BLaER1 treated with 17β-estradiol and CSF1 and Interleukin-3, amounts not matched to agents 10 nM and 100 nM (cell line): ENCODE measurements at regions not wholly inside any gene's neighbourhood (a gene's known extent, or its start where the extent isn't known, plus 50 kb on each side); places are given as distances from the start of the nearest gene placed in this dataset.
"Not testable (repeated sequence)": the region's sequence is repeated elsewhere in the genome, so short reads cannot be mapped to it uniquely, and the experiment has no call there.

Experiments used
- H3K27ac ChIP-seq, 11 experiments: shearing (Covaris generic); formaldehyde crosslinking; 2 replicates each; pipeline ENCODE4 v1.8.1; 2022
- H3K27me3 ChIP-seq, 11 experiments: shearing (Covaris generic); formaldehyde crosslinking; 2 replicates each; pipeline ENCODE4 v1.8.1; 2022
- H3K36me3 ChIP-seq, 11 experiments: shearing (Covaris generic); formaldehyde crosslinking; 2 replicates each; pipeline ENCODE4 v1.8.1; 2022
- H3K4me1 ChIP-seq, 10 experiments: shearing (Covaris generic); formaldehyde crosslinking; 2 replicates each; pipeline ENCODE4 v1.8.1; 2022
- H3K4me2 ChIP-seq, 11 experiments: shearing (Covaris generic); formaldehyde crosslinking; 2 replicates each; pipeline ENCODE4 v1.8.1; 2022
- H3K4me3 ChIP-seq, 10 experiments: shearing (Covaris generic); formaldehyde crosslinking; 2 replicates each; pipeline ENCODE4 v1.8.1; 2022
- H3K9ac ChIP-seq, 11 experiments: shearing (Covaris generic); formaldehyde crosslinking; 2 replicates each; pipeline ENCODE4 v1.8.1; 2022
- H3K9me3 ChIP-seq, 11 experiments: shearing (Covaris generic); formaldehyde crosslinking; replicated peaks in 1 of 11; 2 replicates each; pipeline ENCODE4 v1.8.1; 2022
- H4K20me1 ChIP-seq, 11 experiments: shearing (Covaris generic); formaldehyde crosslinking; 2 replicates each; pipeline ENCODE4 v1.8.1; 2022
- Cebpa-rat ChIP-seq, 11 experiments: shearing (Covaris generic); IDR thresholded peaks; 2 replicates each; pipeline ENCODE4 v1.8.1; 2022

DNA sequence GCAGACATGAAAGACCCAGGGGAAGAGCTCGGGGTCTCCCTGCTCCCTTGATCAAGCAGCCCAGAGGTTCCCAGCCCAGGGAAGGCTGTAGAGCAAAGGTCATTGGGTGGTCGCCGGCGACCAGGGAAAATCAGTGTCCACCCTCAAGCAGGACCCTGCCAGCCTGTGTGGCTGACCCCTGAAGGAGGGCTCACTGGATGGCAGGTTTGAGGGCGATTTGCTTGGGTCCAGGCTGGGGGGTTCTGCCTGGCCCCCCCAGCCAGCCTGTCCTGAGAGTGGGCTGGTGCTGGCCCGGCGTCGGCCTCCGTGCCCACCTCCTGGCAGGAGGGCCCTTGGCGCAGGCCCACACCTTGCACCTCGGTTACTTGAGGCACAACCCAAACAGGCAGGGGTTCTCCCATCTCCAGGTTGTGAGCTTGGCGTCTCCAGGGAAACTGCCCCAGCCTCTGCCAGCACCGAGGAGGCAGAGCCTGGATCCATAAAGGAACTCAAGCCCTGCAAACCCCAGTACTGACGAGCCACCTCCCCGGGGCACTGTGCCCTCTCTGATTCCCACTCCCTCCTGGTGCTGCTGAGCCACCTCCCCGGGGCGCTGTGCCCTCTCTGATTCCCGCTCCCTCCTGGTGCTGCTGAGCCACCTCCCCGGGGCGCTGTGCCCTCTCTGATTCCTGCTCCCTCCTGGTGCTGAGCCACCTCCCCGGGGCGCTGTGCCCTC is 329.0 kb upstream of the SFSWAP start:
- H3K27me3 ChIP-seq = peaks cover 0 to 2% (median 0%) of the 10 kb centered on the region in 11 experiments; a peak in 2 of 22 replicates
- H3K36me3 ChIP-seq = no peaks in the 10 kb centered on the region
- no peak overlapping the region for H3K9ac ChIP-seq
- no peak overlapping the region for H3K4me3 ChIP-seq
- no peaks in the 10 kb centered on the region for H3K9me3 ChIP-seq
- H4K20me1 ChIP-seq = peaks cover 0 to 18% (median 0%) of the 10 kb centered on the region in 11 experiments; a peak in 2 of 22 replicates
- no peak overlapping the region for H3K27ac ChIP-seq
- no peak overlapping the region for H3K4me2 ChIP-seq
- H3K4me1 ChIP-seq = peaks cover 0 to 26% (median 7%) of the 10 kb centered on the region in 10 experiments; a peak in 12 of 20 replicates
- no peak for TF ChIP-seq Cebpa-rat (IDR thresholded peaks at IDR 0.05)

DNA sequence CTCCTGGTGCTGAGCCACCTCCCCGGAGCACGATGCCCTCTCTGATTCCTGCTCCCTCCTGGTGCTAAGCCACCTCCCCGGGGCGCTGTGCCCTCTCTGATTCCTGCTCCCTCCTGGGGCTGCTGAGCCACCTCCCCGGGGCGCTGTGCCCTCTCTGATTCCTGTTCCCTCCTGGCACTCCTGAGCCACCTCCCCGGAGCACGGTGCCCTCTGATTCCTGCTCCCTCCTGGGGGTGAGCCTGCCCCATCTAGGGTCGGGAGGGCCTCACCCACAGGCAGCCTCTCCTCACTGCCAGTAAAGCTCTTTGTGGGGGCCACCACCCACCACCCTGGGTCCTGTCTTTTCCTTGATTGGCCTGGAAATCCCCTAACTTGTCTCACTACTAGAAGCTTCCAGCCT is 327.6 kb upstream of the SFSWAP start:
- Histone ChIP-seq H3K4me1 (peaks cover 12 to 40% (median 21%) of the 10 kb centered on the region in 10 experiments), H3K27ac (no peak overlapping the region), H3K36me3 (no peaks in the 10 kb centered on the region), H4K20me1 (peaks cover 0 to 18% (median 0%) of the 10 kb centered on the region in 11 experiments; a peak in 4 of 22 replicates), H3K9me3 (no peaks in the 10 kb centered on the region), H3K4me3 (no peak overlapping the region), H3K9ac (no peak overlapping the region), H3K27me3 (peaks cover 0 to 7% (median 0%) of the 10 kb centered on the region in 11 experiments; a peak in 2 of 22 replicates), H3K4me2 (no peak overlapping the region)
- no peak for TF ChIP-seq Cebpa-rat (IDR thresholded peaks at IDR 0.05)

GRCh38 chr12:131383741-131384543 is 326.9 kb upstream of the SFSWAP start:
- Histone ChIP-seq H3K36me3 (no peaks in the 10 kb centered on the region), H3K4me1 (peaks cover 12 to 40% (median 23%) of the 10 kb centered on the region in 10 experiments), H3K27me3 (peaks cover 0 to 7% (median 0%) of the 10 kb centered on the region in 11 experiments; a peak in 2 of 22 replicates), H3K9me3 (no peaks in the 10 kb centered on the region), H3K4me2 (no peak overlapping the region), H3K9ac (no peak overlapping the region), H3K4me3 (no peak overlapping the region), H3K27ac (no peak overlapping the region), H4K20me1 (peaks cover 0 to 18% (median 0%) of the 10 kb centered on the region in 11 experiments; a peak in 4 of 22 replicates)
- TF ChIP-seq Cebpa-rat (IDR thresholded peaks at IDR 0.05) = no peak

- Histone ChIP-seq H3K9ac (no peak overlapping the region), H4K20me1 (peaks cover 0 to 18% (median 0%) of the 10 kb centered on the region in 11 experiments; a peak in 4 of 22 replicates), H3K4me1 (peaks cover 12 to 35% (median 21%) of the 10 kb centered on the region in 10 experiments), H3K4me2 (no peak overlapping the region), H3K36me3 (no peaks in the 10 kb centered on the region), H3K4me3 (no peak overlapping the region), H3K27me3 (peaks cover 0 to 7% (median 0%) of the 10 kb centered on the region in 11 experiments; a peak in 2 of 22 replicates), H3K9me3 (no peaks in the 10 kb centered on the region), H3K27ac (no peak overlapping the region)
- TF ChIP-seq Cebpa-rat (IDR thresholded peaks at IDR 0.05) = no peak
These were observed 326.4 kb upstream of the SFSWAP start for GRCh38 chr12:131384544-131384855.

GRCh38 chr12:131385313-131386166 is 325.4 kb upstream of the SFSWAP start:
- Histone ChIP-seq H3K4me2 (no peak overlapping the region), H3K9ac (no peak overlapping the region), H3K36me3 (no peaks in the 10 kb centered on the region), H3K4me1 (peaks cover 12 to 29% (median 19%) of the 10 kb centered on the region in 10 experiments), H3K27ac (no peak overlapping the region), H3K4me3 (no peak overlapping the region), H3K9me3 (no peaks in the 10 kb centered on the region), H4K20me1 (peaks cover 0 to 18% (median 0%) of the 10 kb centered on the region in 11 experiments; a peak in 4 of 22 replicates), H3K27me3 (peaks cover 0 to 7% (median 0%) of the 10 kb centered on the region in 11 experiments; a peak in 2 of 22 replicates)
- no peak for TF ChIP-seq Cebpa-rat (IDR thresholded peaks at IDR 0.05)

- TF ChIP-seq Cebpa-rat (IDR thresholded peaks at IDR 0.05) = no peak
- Histone ChIP-seq H3K9ac (no peak overlapping the region), H3K4me2 (no peak overlapping the region), H3K9me3 (no peaks in the 10 kb centered on the region), H3K4me1 (peaks cover 12 to 22% (median 18%) of the 10 kb centered on the region in 10 experiments), H3K27me3 (peaks cover 0 to 7% (median 0%) of the 10 kb centered on the region in 11 experiments; a peak in 1 of 22 replicates), H3K27ac (no peak overlapping the region), H4K20me1 (peaks cover 0 to 12% (median 0%) of the 10 kb centered on the region in 11 experiments; a peak in 4 of 22 replicates), H3K4me3 (no peak overlapping the region), H3K36me3 (no peaks in the 10 kb centered on the region)
These were observed 324.7 kb upstream of the SFSWAP start for GRCh38 chr12:131386167-131386521.

DNA sequence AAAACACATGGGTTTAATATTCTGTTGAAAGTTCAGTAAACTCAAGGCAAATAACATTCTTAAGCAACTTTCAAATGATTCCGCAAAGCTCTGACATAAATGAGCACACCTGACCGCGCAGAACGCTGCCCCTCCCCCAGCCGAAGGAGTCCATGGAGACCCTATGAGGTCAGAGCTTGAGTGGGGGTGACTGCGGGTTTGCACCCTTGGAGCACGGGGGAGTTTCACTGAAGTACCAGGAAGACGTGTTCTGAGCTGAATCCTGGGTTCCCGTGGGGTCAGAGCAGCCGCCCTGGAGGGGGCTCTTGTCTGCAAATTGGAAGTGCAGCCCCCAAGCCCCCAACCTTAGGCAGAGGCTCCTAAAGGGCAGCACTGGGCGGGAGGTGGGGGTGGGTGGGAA is 324.1 kb upstream of the SFSWAP start:
- H3K27ac ChIP-seq = no peak overlapping the region
- peaks cover 0 to 12% (median 0%) of the 10 kb centered on the region in 11 experiments; a peak in 4 of 22 replicates for H4K20me1 ChIP-seq
- no peaks in the 10 kb centered on the region for H3K9me3 ChIP-seq
- no peak for TF ChIP-seq Cebpa-rat (IDR thresholded peaks at IDR 0.05)
- no peaks in the 10 kb centered on the region for H3K36me3 ChIP-seq
- H3K4me2 ChIP-seq = peak overlapping the region in 8 of 11 experiments; percentile 79 to 90 (median 85); a peak in 14 of 22 replicates
- peaks cover 12 to 22% (median 18%) of the 10 kb centered on the region in 10 experiments for H3K4me1 ChIP-seq
- H3K27me3 ChIP-seq = peaks cover 0 to 7% (median 0%) of the 10 kb centered on the region in 11 experiments; a peak in 1 of 22 replicates
- H3K4me3 ChIP-seq = no peak overlapping the region
- H3K9ac ChIP-seq = no peak overlapping the region

- TF ChIP-seq Cebpa-rat (IDR thresholded peaks at IDR 0.05) = no peak
- 0 out of 22 replicates have a peak overlapping the region, but pooled peaks of 1 of the 11 experiments have one; percentile 14 for H3K9ac ChIP-seq
These were observed 323.4 kb upstream of the SFSWAP start for GRCh38 chr12:131387281-131388163.

DNA sequence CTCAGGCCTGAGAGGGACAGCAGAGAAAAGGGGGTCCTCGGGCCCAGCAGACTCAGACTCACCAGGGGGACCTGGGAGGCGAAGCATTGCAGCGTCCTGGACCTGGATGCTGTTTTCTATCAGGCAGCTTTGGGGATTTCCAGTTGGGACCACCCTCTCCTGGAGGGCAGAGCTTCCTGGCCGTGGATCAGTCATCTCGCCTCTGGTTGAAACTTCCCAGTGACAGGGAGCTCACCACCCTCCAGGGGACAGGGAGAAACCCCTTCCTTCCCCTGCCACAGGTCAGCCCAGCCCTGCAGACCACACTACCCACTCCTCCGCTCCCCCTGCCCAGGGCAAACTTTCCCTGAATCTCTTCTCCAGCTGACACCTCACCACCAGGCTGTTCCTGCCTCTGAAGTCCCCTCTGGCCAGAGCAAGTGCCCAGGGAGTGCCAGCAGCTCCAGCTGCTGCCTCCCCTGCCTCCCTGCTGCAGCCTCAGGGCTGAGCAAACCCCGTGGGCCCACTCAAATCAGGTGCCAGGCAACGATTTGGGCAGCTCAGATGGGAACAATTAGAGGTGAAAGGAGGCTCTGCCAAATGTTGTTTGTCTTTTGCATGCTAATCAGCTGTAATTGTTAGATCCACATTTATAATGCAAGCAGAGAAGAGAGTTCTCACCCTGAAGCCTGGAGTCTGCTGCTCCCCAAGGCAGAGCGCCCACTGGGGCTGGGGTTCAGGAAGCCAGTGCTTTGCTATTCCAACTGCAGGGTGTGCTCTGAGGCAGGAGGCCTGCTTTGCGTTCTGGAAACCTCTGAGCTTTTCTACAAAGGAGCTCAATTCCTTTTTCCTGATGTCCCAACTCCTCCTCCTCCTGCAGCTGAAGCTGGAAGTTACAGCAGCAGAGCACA is 322.5 kb upstream of the SFSWAP start:
- H3K36me3 ChIP-seq, H3K27me3 ChIP-seq, H3K9me3 ChIP-seq, H3K4me3 ChIP-seq, H3K27ac ChIP-seq: not testable (repeated sequence)
- Histone ChIP-seq H3K4me2 (peak overlapping the region in 10 of 11 experiments; percentile 50 to 90 (median 84); a peak in 19 of 22 replicates), H3K4me1 (peaks cover 12 to 22% (median 18%) of the 10 kb centered on the region in 10 experiments), H4K20me1 (peaks cover 0 to 12% (median 0%) of the 10 kb centered on the region in 11 experiments; a peak in 4 of 22 replicates), H3K9ac (peak overlapping the region in 1 of 11 experiments; percentile 14; a peak in 1 of 22 replicates)

More at GRCh38 chr12:131387281-131388163, 323.4 kb upstream of the SFSWAP start:
- Histone ChIP-seq H3K4me3 (no peak overlapping the region), H3K27me3 (peaks cover 0 to 7% (median 0%) of the 10 kb centered on the region in 11 experiments; a peak in 1 of 22 replicates), H3K4me2 (peak overlapping the region; percentile 49 to 90 (median 82); a peak in 21 of 22 replicates), H3K9me3 (no peaks in the 10 kb centered on the region), H3K27ac (no peak overlapping the region), H3K36me3 (no peaks in the 10 kb centered on the region), H4K20me1 (peaks cover 0 to 12% (median 0%) of the 10 kb centered on the region in 11 experiments; a peak in 4 of 22 replicates), H3K4me1 (peaks cover 12 to 22% (median 18%) of the 10 kb centered on the region in 10 experiments)
